Breast epithelium (tissue), 3 donors: ENCODE measurements at regions not wholly inside any gene's neighbourhood (a gene's known extent, or its start where the extent isn't known, plus 50 kb on each side); places are given as distances from the start of the nearest gene placed in this dataset.

Source experiments
- CTCF ChIP-seq, 3 donors: fragments of 450-650 bp; IDR thresholded peaks; one replicate each; pipeline ENCODE4 v1.5.1; 2016 to 2017; ENCODE audit warnings: antibody characterized with exemption in 3 of 3, mild to moderate bottlenecking in 3 of 3, moderate library complexity in 3 of 3
- POLR2A ChIP-seq: fragments of 450-650 bp; IDR thresholded peaks from one replicate; pipeline ENCODE4 v1.6.1; 2016; ENCODE audit warnings: antibody characterized with exemption, mild to moderate bottlenecking, moderate library complexity
- POLR2AphosphoS5 ChIP-seq, 3 donors: sonication (generic); formaldehyde crosslinking; IDR thresholded peaks; one replicate each; pipeline ENCODE4 v1.6.1; 2017; ENCODE audit warnings: antibody characterized with exemption in 3 of 3

- no peak for TF ChIP-seq CTCF (IDR thresholded peaks at IDR 0.05)
- no peak for TF ChIP-seq POLR2A
- no peak for TF ChIP-seq POLR2AphosphoS5 (IDR thresholded peaks at IDR 0.05)
Measured at GRCh38 chr1:57860931-57861565, 437.2 kb upstream of the DAB1 start.
